Left ventricle myocardium inferior (tissue), 1 donor: ENCODE measurements at regions not wholly inside any gene's neighbourhood (a gene's known extent, or its start where the extent isn't known, plus 50 kb on each side); places are given as distances from the start of the nearest gene placed in this dataset.
A peak's percentile ranks its signal among the peaks of the same experiment; 100 is the strongest.

Source experiments
- DNase-seq: peaks from one replicate; pipeline ENCODE4 v3.0.0-alpha.2; 2020
- H3K27ac ChIP-seq: fragments of 200-600 bp; replicated peaks from 2 replicates; pipeline ENCODE4 v1.8.0; 2021
- H3K27me3 ChIP-seq: fragments of 200-600 bp; 2 replicates; pipeline ENCODE4 v1.8.0; 2021; ENCODE audit warnings: low read depth
- H3K36me3 ChIP-seq: fragments of 200-600 bp; 2 replicates; pipeline ENCODE4 v1.8.0; 2021
- H3K4me1 ChIP-seq: fragments of 200-600 bp; 2 replicates; pipeline ENCODE4 v1.8.0; 2021
- H3K4me3 ChIP-seq: fragments of 200-600 bp; 2 replicates; pipeline ENCODE4 v1.8.0; 2021; ENCODE audit warnings: mild to moderate bottlenecking, moderate library complexity
- H3K9me3 ChIP-seq: fragments of 200-600 bp; replicated peaks from 2 replicates; pipeline ENCODE4 v1.8.0; 2021
- CTCF ChIP-seq: fragments of 200-600 bp; IDR thresholded peaks from 2 replicates; pipeline ENCODE4 v1.8.0; 2021; ENCODE audit warnings: antibody characterized with exemption, mild to moderate bottlenecking, borderline replicate concordance
- intact Hi-C: fragments of 100-400 bp; cut with micrococcal nuclease; formaldehyde crosslinking; loops from one replicate; pipeline ENCODE4 v1.11.0; 2022
- donor health status: DM: no; HTN: yes; CAD: no; lungs with severe emphysema.

DNA sequence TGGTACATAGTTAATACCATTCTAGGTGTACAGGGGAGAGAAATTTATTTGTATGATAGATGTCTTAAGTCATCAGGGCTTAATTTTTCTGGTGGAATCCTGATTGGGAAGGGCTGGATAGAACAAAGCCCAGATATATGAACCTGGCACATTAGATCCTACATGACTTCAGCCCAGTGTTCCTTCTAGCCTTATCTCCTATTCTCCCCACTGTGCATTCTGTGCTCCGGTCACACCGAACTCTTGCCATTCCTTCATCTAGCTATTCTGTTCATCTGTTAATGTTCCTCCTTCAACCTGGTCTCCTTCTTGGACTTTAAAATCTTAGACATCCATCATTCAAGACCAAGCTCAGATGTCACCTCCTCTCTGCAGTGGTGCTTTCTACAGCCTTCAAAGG is 68.9 kb upstream of the EED start:
- no peak for TF ChIP-seq CTCF
- no peaks in the 10 kb centered on the region for H3K27me3 ChIP-seq
- H3K4me1 ChIP-seq, result peaks cover 77% of the 10 kb centered on the region
- no peak for DNase-seq
- H3K36me3 ChIP-seq, result no peaks in the 10 kb centered on the region
- no peak overlapping the region for H3K4me3 ChIP-seq
- no peaks in the 10 kb centered on the region for H3K9me3 ChIP-seq
- intact Hi-C loops, result no loop called here
- no peak overlapping the region for H3K27ac ChIP-seq

DNA sequence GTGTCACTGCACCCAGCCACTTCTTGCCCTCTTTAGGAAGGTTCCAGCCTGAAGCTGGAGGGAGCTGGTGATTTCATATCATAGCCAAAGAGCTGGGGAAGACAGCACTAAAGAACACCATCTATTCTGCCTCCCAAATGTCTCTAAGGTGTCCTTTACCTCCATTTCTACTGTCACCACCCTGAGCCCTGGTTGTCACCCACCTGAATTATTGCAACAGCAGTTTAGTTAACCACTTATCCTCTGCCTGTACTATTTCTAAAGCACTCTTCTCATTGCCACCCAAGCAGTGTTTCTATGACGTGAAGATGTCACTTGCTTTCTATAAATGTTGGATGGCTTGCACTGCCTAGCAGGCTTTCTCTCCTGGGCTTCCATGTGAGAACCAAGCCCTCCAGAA is 69.4 kb upstream of the EED start:
- H3K4me3 ChIP-seq, result no peak overlapping the region
- intact Hi-C loops, result no loop called here
- H3K27ac ChIP-seq, result peak overlapping the region; percentile 80
- H3K4me1 ChIP-seq, result peaks cover 75% of the 10 kb centered on the region
- DNase-seq, result no peak
- H3K36me3 ChIP-seq, result no peaks in the 10 kb centered on the region
- no peaks in the 10 kb centered on the region for H3K9me3 ChIP-seq
- H3K27me3 ChIP-seq, result no peaks in the 10 kb centered on the region
- TF ChIP-seq CTCF, result no peak

DNA sequence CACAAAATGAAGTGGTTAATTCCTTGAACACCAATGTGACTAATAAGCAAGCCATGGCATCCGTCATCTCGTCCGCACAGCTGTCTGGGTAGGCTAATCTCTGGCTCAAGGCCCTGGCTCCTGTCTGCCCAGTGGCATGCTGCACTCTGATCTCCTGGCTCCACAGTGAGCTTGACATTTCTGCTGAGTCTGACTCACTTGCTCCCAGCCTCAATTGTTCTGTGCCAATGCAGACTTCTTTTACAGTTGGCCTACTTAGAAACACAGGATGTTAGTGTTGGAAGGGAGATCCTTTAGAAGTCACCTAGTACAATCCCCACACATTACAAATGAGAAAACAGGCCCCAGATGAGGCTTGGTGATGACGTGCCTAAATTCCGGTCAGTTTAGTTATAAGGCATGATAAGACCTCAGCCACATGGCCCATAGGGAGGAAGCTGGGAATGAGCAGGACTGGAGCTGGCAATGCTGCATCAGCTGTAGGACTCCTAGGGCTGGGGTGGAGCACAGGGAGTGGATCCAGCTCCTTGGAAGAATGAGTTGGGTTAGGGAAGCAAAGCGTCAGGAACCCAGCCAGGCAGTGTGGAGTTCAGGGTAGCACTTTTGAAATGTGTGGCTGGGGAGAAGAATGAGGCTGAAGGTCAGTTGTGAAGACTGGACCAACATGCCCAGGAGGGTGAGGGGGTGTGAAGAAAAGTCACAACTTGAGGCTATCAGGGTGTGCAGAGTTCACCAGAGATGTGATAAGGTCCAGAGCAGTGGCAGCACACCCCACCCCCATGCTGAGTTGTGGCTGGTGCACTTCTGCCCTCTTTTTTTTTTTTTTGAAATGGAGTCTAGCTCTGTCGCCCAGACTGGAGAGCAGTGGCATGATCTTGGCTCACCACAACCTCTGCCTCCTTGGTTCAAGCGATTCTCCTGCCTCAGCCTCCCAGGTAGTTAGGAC is 70.2 kb upstream of the EED start:
- no peak overlapping the region for H3K4me3 ChIP-seq
- H3K27me3 ChIP-seq, result no peaks in the 10 kb centered on the region
- DNase-seq, result peak; percentile 77
- H3K36me3 ChIP-seq, result no peaks in the 10 kb centered on the region
- intact Hi-C loops, result no loop called here
- peaks cover 66% of the 10 kb centered on the region for H3K4me1 ChIP-seq
- peak overlapping the region; percentile 80 for H3K27ac ChIP-seq
- no peak for TF ChIP-seq CTCF
- H3K9me3 ChIP-seq, result no peaks in the 10 kb centered on the region

DNA sequence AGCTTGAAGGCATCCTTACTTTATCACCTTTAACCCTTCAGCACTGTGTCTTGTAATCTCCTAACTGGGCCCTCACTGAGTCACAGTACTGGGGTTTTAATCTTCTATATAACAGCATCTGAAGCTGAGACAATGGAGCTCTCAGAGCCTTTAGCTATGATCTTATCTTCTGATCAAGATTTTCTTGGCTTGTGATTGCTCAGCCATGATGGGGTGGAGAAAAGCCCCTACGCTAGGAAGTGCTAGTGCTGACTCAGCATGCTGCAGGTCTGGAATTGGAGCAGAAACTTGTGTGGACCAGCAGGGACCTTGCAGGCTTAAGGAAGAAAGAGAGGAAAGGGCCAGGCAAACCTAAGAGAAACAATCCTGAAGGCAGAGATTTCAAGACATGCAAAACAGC is 71.7 kb upstream of the EED start:
- DNase-seq, result no peak
- no peaks in the 10 kb centered on the region for H3K9me3 ChIP-seq
- no peaks in the 10 kb centered on the region for H3K36me3 ChIP-seq
- intact Hi-C loops, result no loop called here
- H3K4me3 ChIP-seq, result no peak overlapping the region
- H3K27ac ChIP-seq, result no peak overlapping the region
- TF ChIP-seq CTCF, result no peak
- H3K4me1 ChIP-seq, result peaks cover 54% of the 10 kb centered on the region
- no peaks in the 10 kb centered on the region for H3K27me3 ChIP-seq

DNA sequence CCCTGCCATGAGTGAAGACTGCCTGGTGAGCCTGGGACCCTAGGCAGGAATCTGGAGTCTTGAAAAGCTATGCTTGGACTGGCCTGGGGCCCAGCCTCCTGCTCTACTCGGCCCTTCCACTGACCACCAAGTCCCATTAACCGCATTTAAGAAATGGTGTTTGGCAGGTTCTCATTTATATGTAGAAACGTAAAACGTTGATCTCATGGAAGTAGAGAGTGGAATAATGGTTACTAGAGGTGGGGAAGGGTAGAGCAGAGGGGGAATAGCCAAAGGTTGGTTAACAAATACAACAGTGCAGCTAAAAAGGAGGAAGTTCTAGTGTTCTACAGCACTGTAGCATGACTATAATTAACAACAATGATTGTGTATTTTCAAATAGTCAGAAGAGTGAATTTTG is 72.9 kb upstream of the EED start:
- no peak overlapping the region for H3K27ac ChIP-seq
- no peaks in the 10 kb centered on the region for H3K9me3 ChIP-seq
- H3K36me3 ChIP-seq, result no peaks in the 10 kb centered on the region
- H3K4me3 ChIP-seq, result no peak overlapping the region
- intact Hi-C loops, result no loop called here
- DNase-seq, result no peak
- peaks cover 48% of the 10 kb centered on the region for H3K4me1 ChIP-seq
- H3K27me3 ChIP-seq, result no peaks in the 10 kb centered on the region
- TF ChIP-seq CTCF, result no peak
